ENCODE measurements at regions not wholly inside any gene's neighbourhood (a gene's known extent, or its start where the extent isn't known, plus 50 kb on each side); places are given as distances from the start of the nearest gene placed in this dataset.

GRCh38 chr5:82360022-82360421 is 81.9 kb upstream of the RPS23 start:
- in situ Hi-C loops (cut with HindIII; ENCODE audit: low pct_unique_long_range_greater_than_20kb, low sequenced_read_pairs): no loop called here
- no peaks in the 10 kb centered on the region for H3K4me1 ChIP-seq (ENCODE audit: control insufficient read depth, insufficient read depth, low read length)
- CTCF ChIA-PET: no interaction called here

GRCh38 chr5:82359272-82359671 is 81.1 kb upstream of the RPS23 start:
- H3K27me3 ChIP-seq (ENCODE audit: control insufficient read depth, insufficient read depth, low read length): peaks cover 2% of the 10 kb centered on the region; the same call in 1 of the 2 replicates
- TF ChIP-seq SIN3A (IDR thresholded peaks at IDR 0.05; ENCODE audit: borderline replicate concordance, insufficient read depth, low read depth, low read length): no peak
- no peak for TF ChIP-seq POLR2AphosphoS5 (IDR thresholded peaks at IDR 0.05; ENCODE audit: low read depth, low read length)
- TF ChIP-seq CTCF (IDR thresholded peaks at IDR 0.05): no peak
- no peak for TF ChIP-seq REST (IDR thresholded peaks at IDR 0.05; ENCODE audit: insufficient read depth in 1 of 2, low read depth in 2 of 2, low read length in 1 of 2)
- no peak for TF ChIP-seq TCF7L2 (IDR thresholded peaks at IDR 0.05; ENCODE audit: low read depth, low read length)
- DNase-seq (ENCODE audit: low read depth, low spot score): no peak
- ChIA-PET CTCF (no interaction called here), POLR2A (no interaction called here)
- BruUV-seq (replicated peaks): no TSS peak
- no peaks in the 10 kb centered on the region for H3K36me3 ChIP-seq (ENCODE audit: control insufficient read depth, insufficient read depth, low read length)
- no peaks in the 10 kb centered on the region for H3K4me1 ChIP-seq (ENCODE audit: control insufficient read depth, insufficient read depth, low read length)
- no peaks in the 10 kb centered on the region for H3K9me3 ChIP-seq (ENCODE audit: control insufficient read depth, insufficient read depth, low read depth, low read length)
- ATAC-seq: no peak
- intact Hi-C loops (cut with micrococcal nuclease; ENCODE audit: unreplicated experiment) (loop anchor here (10.0 kb wide), 1 partner anchor 276 kb away; no protein-coding TSS in a partner anchor), in situ Hi-C loops (cut with HindIII; ENCODE audit: low pct_unique_long_range_greater_than_20kb, low sequenced_read_pairs) (no loop called here)
- H3K27ac ChIP-seq (ENCODE audit: low read length): no peak overlapping the region
- H3K4me3 ChIP-seq (ENCODE audit: low read depth in 2 of 2, low read length in 2 of 2): no peak overlapping the region

More at GRCh38 chr5:82360022-82360421, 81.9 kb upstream of the RPS23 start:
- Histone ChIP-seq H3K4me3 (ENCODE audit: low read depth in 2 of 2, low read length in 2 of 2) (no peak overlapping the region), H3K36me3 (ENCODE audit: control insufficient read depth, insufficient read depth, low read length) (no peaks in the 10 kb centered on the region), H3K9me3 (ENCODE audit: control insufficient read depth, insufficient read depth, low read depth, low read length) (no peaks in the 10 kb centered on the region), H3K27ac (ENCODE audit: low read length) (no peak overlapping the region), H3K27me3 (ENCODE audit: control insufficient read depth, insufficient read depth, low read length) (peaks cover 2% of the 10 kb centered on the region; the same call in 1 of the 2 replicates)
- DNase-seq (ENCODE audit: low read depth, low spot score) (no peak), ATAC-seq (no peak)
- intact Hi-C loops (cut with micrococcal nuclease; ENCODE audit: unreplicated experiment): loop anchor here (10.0 kb wide), 1 partner anchor 705 kb away; no protein-coding TSS in a partner anchor
- BruUV-seq (replicated peaks): no TSS peak
- POLR2A ChIA-PET: no interaction called here
- TF ChIP-seq SIN3A (IDR thresholded peaks at IDR 0.05; ENCODE audit: borderline replicate concordance, insufficient read depth, low read depth, low read length): no peak
- TF ChIP-seq REST (IDR thresholded peaks at IDR 0.05; ENCODE audit: insufficient read depth in 1 of 2, low read depth in 2 of 2, low read length in 1 of 2): no peak
- no peak for TF ChIP-seq POLR2AphosphoS5 (IDR thresholded peaks at IDR 0.05; ENCODE audit: low read depth, low read length)
- no peak for TF ChIP-seq CTCF (IDR thresholded peaks at IDR 0.05)
- no peak for TF ChIP-seq TCF7L2 (IDR thresholded peaks at IDR 0.05; ENCODE audit: low read depth, low read length)
